ENCODE measurements at regions not wholly inside any gene's neighbourhood (a gene's known extent, or its start where the extent isn't known, plus 50 kb on each side); places are given as distances from the start of the nearest gene placed in this dataset.

GRCh38 chr15:72864681-72865080, 81.1 kb upstream of the ADPGK start:
- DNase-seq (ENCODE audit: low spot score in 2 of 2), result no peak
- TF ChIP-seq CTCF (IDR thresholded peaks at IDR 0.05) (no peak), POLR2A (IDR thresholded peaks at IDR 0.05) (no peak)
- H3K4me3 ChIP-seq (ENCODE audit: low read depth, poor library complexity, severe bottlenecking), result no peak overlapping the region
- WGBS, 2 donors, result 98 to 99% methylated on average over 4 of the region's 4 CpGs
- intact Hi-C loops (cut with DNase I; ENCODE audit: low total_unique reads), result no loop called here

GRCh38 chr15:72861354-72861910, 77.9 kb upstream of the ADPGK start:
- H3K4me3 ChIP-seq (ENCODE audit: low read depth, poor library complexity, severe bottlenecking), result no peak overlapping the region
- WGBS, 2 donors, result 91 to 93% methylated on average over 2 of the region's 2 CpGs
- TF ChIP-seq POLR2A (IDR thresholded peaks at IDR 0.05), result no peak
- no peak for TF ChIP-seq CTCF (IDR thresholded peaks at IDR 0.05)
- intact Hi-C loops (cut with DNase I; ENCODE audit: low total_unique reads), result no loop called here
- DNase-seq (ENCODE audit: low spot score in 2 of 2), result no peak

GRCh38 chr15:72859757-72860145, 76.2 kb upstream of the ADPGK start:
- no peak for DNase-seq (ENCODE audit: low spot score in 2 of 2)
- no peak for TF ChIP-seq POLR2A (IDR thresholded peaks at IDR 0.05)
- TF ChIP-seq CTCF (IDR thresholded peaks at IDR 0.05), result no peak
- intact Hi-C loops (cut with DNase I; ENCODE audit: low total_unique reads), result no loop called here
- no peak overlapping the region for H3K4me3 ChIP-seq (ENCODE audit: low read depth, poor library complexity, severe bottlenecking)
- WGBS, 2 donors, result 83 to 87% methylated on average over 9 of the region's 9 CpGs

- 83 to 85% methylated on average over 10 of the region's 10 CpGs for WGBS, 2 donors
- TF ChIP-seq CTCF (IDR thresholded peaks at IDR 0.05) (no peak), POLR2A (IDR thresholded peaks at IDR 0.05) (no peak)
- peak in 1 of 2 donors; percentile 31 for DNase-seq (ENCODE audit: low spot score in 2 of 2)
- no peak overlapping the region for H3K4me3 ChIP-seq (ENCODE audit: low read depth, poor library complexity, severe bottlenecking)
- intact Hi-C loops (cut with DNase I; ENCODE audit: low total_unique reads), result no loop called here
These were observed 75.6 kb upstream of the ADPGK start for GRCh38 chr15:72859017-72859756.

- TF ChIP-seq CTCF (IDR thresholded peaks at IDR 0.05) (no peak), POLR2A (IDR thresholded peaks at IDR 0.05) (no peak)
- WGBS, 2 donors, result 73 to 75% methylated on average over 2 of the region's 2 CpGs
- H3K4me3 ChIP-seq (ENCODE audit: low read depth, poor library complexity, severe bottlenecking), result no peak overlapping the region
- DNase-seq (ENCODE audit: low spot score in 2 of 2), result no peak
- intact Hi-C loops (cut with DNase I; ENCODE audit: low total_unique reads), result no loop called here
These were observed 74.6 kb upstream of the ADPGK start for GRCh38 chr15:72858205-72858604.
